ENCODE measurements at regions not wholly inside any gene's neighbourhood (a gene's known extent, or its start where the extent isn't known, plus 50 kb on each side); places are given as distances from the start of the nearest gene placed in this dataset.

DNA sequence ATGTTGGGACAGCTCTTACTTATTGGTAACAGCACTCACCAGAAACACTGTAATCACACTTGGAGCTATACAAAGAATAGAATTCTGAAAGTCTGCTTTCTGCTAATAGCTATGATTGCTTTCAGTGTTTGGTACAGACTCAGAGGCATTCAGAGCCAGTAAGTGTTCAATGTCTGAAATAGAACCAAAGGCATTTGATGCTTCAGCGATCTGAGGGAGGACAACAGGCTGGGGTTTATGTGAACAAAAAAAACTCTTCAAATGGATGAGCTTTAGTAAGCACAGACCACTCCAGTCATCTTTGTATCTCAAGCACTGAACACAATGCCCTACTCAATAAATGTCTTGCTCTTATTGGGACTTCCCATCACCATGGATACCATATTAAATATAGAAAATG lies 322.8 kb upstream of the GRM3 start:
- no peaks in the 10 kb centered on the region for H3K36me3 ChIP-seq (ENCODE audit: insufficient read depth, low read length)
- H3F3A ChIP-seq (ENCODE audit: insufficient read depth, low read length, poor library complexity, severe bottlenecking), result no peaks in the 10 kb centered on the region
- H3K9me2 ChIP-seq (ENCODE audit: insufficient read depth, low read length), result no peaks in the 10 kb centered on the region
- TF ChIP-seq POLR2AphosphoS5 (IDR thresholded peaks at IDR 0.05) (peak; percentile 33), MXI1 (conservative IDR thresholded peaks at IDR 0.05; ENCODE audit: poor library complexity, severe bottlenecking) (no peak)
- H3K9ac ChIP-seq (ENCODE audit: low read length), result no peak overlapping the region
- H4K20me1 ChIP-seq (ENCODE audit: insufficient read depth), result no peaks in the 10 kb centered on the region
- H2AFZ ChIP-seq (ENCODE audit: low read depth, low read length), result no peak overlapping the region
- H3K27me3 ChIP-seq (ENCODE audit: insufficient read depth, low read depth, low read length), result no peaks in the 10 kb centered on the region
- H3K79me2 ChIP-seq (replicated peaks; ENCODE audit: insufficient read depth, low read length), result no peaks in the 10 kb centered on the region
- no peak overlapping the region for H3K4me2 ChIP-seq (ENCODE audit: low read length)
- no peaks in the 10 kb centered on the region for H3K9me3 ChIP-seq (ENCODE audit: low read length)
- H3K27ac ChIP-seq (ENCODE audit: low read length), result no peak overlapping the region
- no peak overlapping the region for H3K4me3 ChIP-seq (ENCODE audit: low read length)

GRCh38 chr7:86320341-86320740 lies 323.4 kb upstream of the GRM3 start:
- no peak for TF ChIP-seq RAD21 (conservative IDR thresholded peaks at IDR 0.05)
- TF ChIP-seq CTCF (IDR thresholded peaks at IDR 0.05; ENCODE audit: poor library complexity, severe bottlenecking), result no peak
- no peak for TF ChIP-seq POLR2AphosphoS5 (IDR thresholded peaks at IDR 0.05)
- no peak for TF ChIP-seq EP300 (conservative IDR thresholded peaks at IDR 0.05; ENCODE audit: poor library complexity, severe bottlenecking)
- TF ChIP-seq TAF1 (IDR thresholded peaks at IDR 0.05; ENCODE audit: low read depth), result no peak
- TF ChIP-seq REST (IDR thresholded peaks at IDR 0.05; ENCODE audit: borderline replicate concordance), result no peak
- no peaks in the 10 kb centered on the region for H3K36me3 ChIP-seq (ENCODE audit: insufficient read depth, low read length)
- no peaks in the 10 kb centered on the region for H3K9me2 ChIP-seq (ENCODE audit: insufficient read depth, low read length)
- no peak overlapping the region for H3K27ac ChIP-seq (ENCODE audit: low read length)
- no peak overlapping the region for H3K4me3 ChIP-seq (ENCODE audit: low read length)
- no peaks in the 10 kb centered on the region for H3K79me2 ChIP-seq (replicated peaks; ENCODE audit: insufficient read depth, low read length)
- H2AFZ ChIP-seq (ENCODE audit: low read depth, low read length), result no peak overlapping the region
- H4K20me1 ChIP-seq (ENCODE audit: insufficient read depth), result no peaks in the 10 kb centered on the region
- H3K9me3 ChIP-seq (ENCODE audit: low read length), result no peaks in the 10 kb centered on the region
- no peaks in the 10 kb centered on the region for H3K27me3 ChIP-seq (ENCODE audit: insufficient read depth, low read depth, low read length)
- H3K9ac ChIP-seq (ENCODE audit: low read length), result no peak overlapping the region
- no peaks in the 10 kb centered on the region for H3F3A ChIP-seq (ENCODE audit: insufficient read depth, low read length, poor library complexity, severe bottlenecking)
- H3K4me2 ChIP-seq (ENCODE audit: low read length), result no peak overlapping the region

DNA sequence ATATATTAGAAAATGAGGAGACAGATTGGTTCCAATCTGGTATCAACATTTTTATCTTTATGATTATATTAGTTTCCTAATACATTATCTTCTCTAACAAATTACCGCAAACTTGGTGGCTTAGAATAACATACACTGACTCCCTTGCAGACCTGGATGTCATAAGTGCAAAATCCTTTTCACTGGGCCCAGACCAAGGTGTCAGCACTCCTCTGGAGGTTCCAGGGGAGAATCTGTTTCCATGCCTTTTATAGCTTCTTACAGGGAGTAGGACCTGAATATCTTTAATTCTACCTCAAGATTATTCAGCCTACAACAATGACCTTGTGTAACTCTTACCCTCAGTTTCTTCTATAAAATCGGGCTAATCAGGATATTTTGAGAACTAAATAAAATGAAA lies 329.9 kb upstream of the GRM3 start:
- H3K9ac ChIP-seq (ENCODE audit: low read length), result no peak overlapping the region
- H3F3A ChIP-seq (ENCODE audit: insufficient read depth, low read length, poor library complexity, severe bottlenecking), result no peaks in the 10 kb centered on the region
- H3K4me2 ChIP-seq (ENCODE audit: low read length), result no peak overlapping the region
- no peak overlapping the region for H3K4me3 ChIP-seq (ENCODE audit: low read length)
- H3K79me2 ChIP-seq (replicated peaks; ENCODE audit: insufficient read depth, low read length), result no peaks in the 10 kb centered on the region
- no peaks in the 10 kb centered on the region for H3K9me3 ChIP-seq (ENCODE audit: low read length)
- no peak overlapping the region for H2AFZ ChIP-seq (ENCODE audit: low read depth, low read length)
- no peaks in the 10 kb centered on the region for H3K36me3 ChIP-seq (ENCODE audit: insufficient read depth, low read length)
- TF ChIP-seq RAD21 (conservative IDR thresholded peaks at IDR 0.05) (no peak), REST (IDR thresholded peaks at IDR 0.05; ENCODE audit: borderline replicate concordance) (no peak), EP300 (conservative IDR thresholded peaks at IDR 0.05; ENCODE audit: poor library complexity, severe bottlenecking) (no peak), POLR2AphosphoS5 (IDR thresholded peaks at IDR 0.05) (no peak), SMC3 (conservative IDR thresholded peaks at IDR 0.05; ENCODE audit: poor library complexity) (no peak), EZH2 (IDR thresholded peaks at IDR 0.05; ENCODE audit: borderline replicate concordance, insufficient read depth, low read length, poor library complexity, severe bottlenecking) (no peak), CTCF (IDR thresholded peaks at IDR 0.05; ENCODE audit: poor library complexity, severe bottlenecking) (no peak), TAF1 (IDR thresholded peaks at IDR 0.05; ENCODE audit: low read depth) (no peak)
- H3K9me2 ChIP-seq (ENCODE audit: insufficient read depth, low read length), result no peaks in the 10 kb centered on the region
- H4K20me1 ChIP-seq (ENCODE audit: insufficient read depth), result no peaks in the 10 kb centered on the region
- H3K27ac ChIP-seq (ENCODE audit: low read length), result no peak overlapping the region
- H3K27me3 ChIP-seq (ENCODE audit: insufficient read depth, low read depth, low read length), result no peaks in the 10 kb centered on the region
